ENCODE measurements at regions not wholly inside any gene's neighbourhood (a gene's known extent, or its start where the extent isn't known, plus 50 kb on each side); places are given as distances from the start of the nearest gene placed in this dataset.

DNA sequence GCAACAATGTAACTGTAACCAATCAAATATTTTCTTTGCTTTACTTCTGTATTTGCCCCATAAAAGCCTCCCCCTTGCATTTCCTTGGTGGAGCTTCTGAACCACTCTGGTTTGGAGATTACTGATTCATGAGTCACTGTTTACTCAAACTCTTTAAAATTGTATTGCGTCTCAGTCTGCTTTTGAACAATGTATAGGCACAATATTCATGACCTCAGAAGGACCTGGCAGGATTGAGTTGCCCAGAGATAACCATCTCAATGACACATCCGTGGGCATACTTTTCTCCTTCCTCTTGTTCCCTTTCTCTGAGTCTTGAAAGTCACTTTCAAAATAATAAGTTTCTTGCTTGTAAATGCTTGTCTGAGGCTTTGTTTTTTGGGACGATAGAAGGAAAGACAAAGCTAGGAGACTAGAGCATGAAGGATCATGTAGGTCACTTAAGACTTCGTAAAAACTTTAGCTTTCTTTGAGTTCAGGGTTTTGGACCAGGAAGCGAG, 57.1 kb upstream of the POU1F1 start:
- DNase-seq (ENCODE audit: low spot score) = no peak

- no peak for DNase-seq (ENCODE audit: low spot score)
Measured at GRCh38 chr3:87332789-87333188, 56.4 kb upstream of the POU1F1 start.

- no peak for DNase-seq (ENCODE audit: low spot score)
Measured at GRCh38 chr3:87329065-87329464, 52.7 kb upstream of the POU1F1 start.

Measured in cerebellar cortex (tissue), 1 donor.